HCT116 (cell line): ENCODE measurements at regions not wholly inside any gene's neighbourhood (a gene's known extent, or its start where the extent isn't known, plus 50 kb on each side); places are given as distances from the start of the nearest gene placed in this dataset.

Source experiments
- CEBPB ChIP-seq: IDR thresholded peaks from 2 replicates; pipeline ENCODE4 v1.6.1; 2012; ENCODE audit warnings: low read depth
- FOSL1 ChIP-seq: IDR thresholded peaks from 2 replicates; pipeline ENCODE4 v1.6.1; 2012; ENCODE audit warnings: low read depth
- POLR2A ChIP-seq: IDR thresholded peaks from 2 replicates; pipeline ENCODE4 v1.7.0; 2011; ENCODE audit warnings: borderline replicate concordance; ENCODE audit not compliant: insufficient read depth, insufficient read length; ENCODE audit errors: extremely low read depth
- POLR2AphosphoS5 ChIP-seq: IDR thresholded peaks from 2 replicates; pipeline ENCODE4 v1.6.1; 2011; ENCODE audit warnings: mild to moderate bottlenecking, low read depth, low read length, moderate library complexity
- SP1 ChIP-seq: IDR thresholded peaks from 2 replicates; pipeline ENCODE4 v1.6.1; 2012; ENCODE audit warnings: low read depth
- TF ChIP-seq, protein P1 (sequence below), 3 experiments: fragments of 200-600 bp in 1 of 3; sonication (generic) in 1 of 3; IDR thresholded peaks in 2 of 3; conservative IDR thresholded peaks in 1 of 3; 2 replicates each; pipeline ENCODE4 v1.5.1; 2012 to 2017; ENCODE audit warnings: low read depth in 2 of 3, low read length in 2 of 3, antibody characterized with exemption in 1 of 3, borderline replicate concordance in 1 of 3, control low read depth in 1 of 3, mild to moderate bottlenecking in 1 of 3, mixed read lengths in 1 of 3, mixed run types in 1 of 3, moderate library complexity in 1 of 3; ENCODE audit not compliant: insufficient read depth in 1 of 3
- TF ChIP-seq, protein P2 (sequence below): IDR thresholded peaks from 2 replicates; pipeline ENCODE4 v1.6.1; 2012
- TF ChIP-seq, protein P3 (sequence below): IDR thresholded peaks from 2 replicates; pipeline ENCODE4 v1.6.1; 2012; ENCODE audit warnings: low read depth
- TF ChIP-seq, protein P4 (sequence below): IDR thresholded peaks from 2 replicates; pipeline ENCODE4 v1.6.1; 2011; ENCODE audit warnings: mild to moderate bottlenecking, low read length, moderate library complexity; ENCODE audit not compliant: insufficient replicate concordance; ENCODE audit errors: extremely low read depth

DNA sequence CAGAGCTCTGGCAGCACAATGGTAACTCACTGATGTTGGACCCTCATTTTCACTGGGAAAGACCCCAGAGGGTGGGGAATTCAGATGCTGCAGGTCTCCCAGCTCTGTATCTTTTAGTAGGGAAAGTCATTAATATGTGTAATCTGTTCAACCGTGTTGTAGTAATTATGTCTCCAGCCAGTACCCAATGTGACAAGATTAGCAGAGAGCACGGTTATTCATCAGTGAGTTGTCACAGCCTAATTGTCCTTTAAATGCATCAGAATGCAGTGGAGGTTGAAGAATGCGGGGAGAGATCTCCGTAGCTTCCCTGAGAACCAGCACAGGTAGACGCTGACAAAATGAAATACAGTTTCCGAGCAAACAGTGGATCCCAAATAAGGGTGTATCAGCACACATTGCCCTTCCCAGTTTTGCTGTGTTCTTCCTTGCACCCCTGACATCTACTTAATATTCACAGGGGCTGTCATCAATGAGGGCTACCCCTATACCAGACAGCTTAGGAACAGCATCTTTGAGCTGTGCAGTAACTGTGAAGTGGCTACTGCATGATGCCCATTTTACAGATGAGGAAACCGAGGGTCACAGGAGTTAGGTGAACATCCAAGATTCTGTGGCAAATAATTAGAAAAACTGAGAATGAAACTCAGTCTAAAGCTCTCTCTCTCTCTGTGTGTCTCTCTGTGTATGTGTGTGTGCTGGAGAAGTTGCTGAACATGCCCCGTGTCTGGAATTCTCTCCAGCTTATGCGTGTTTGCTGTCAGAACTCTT, 430.4 kb upstream of the HS6ST1 start:
- no peak for TF ChIP-seq CEBPB
- TF ChIP-seq SP1 = no peak
- TF ChIP-seq, protein P1, sequence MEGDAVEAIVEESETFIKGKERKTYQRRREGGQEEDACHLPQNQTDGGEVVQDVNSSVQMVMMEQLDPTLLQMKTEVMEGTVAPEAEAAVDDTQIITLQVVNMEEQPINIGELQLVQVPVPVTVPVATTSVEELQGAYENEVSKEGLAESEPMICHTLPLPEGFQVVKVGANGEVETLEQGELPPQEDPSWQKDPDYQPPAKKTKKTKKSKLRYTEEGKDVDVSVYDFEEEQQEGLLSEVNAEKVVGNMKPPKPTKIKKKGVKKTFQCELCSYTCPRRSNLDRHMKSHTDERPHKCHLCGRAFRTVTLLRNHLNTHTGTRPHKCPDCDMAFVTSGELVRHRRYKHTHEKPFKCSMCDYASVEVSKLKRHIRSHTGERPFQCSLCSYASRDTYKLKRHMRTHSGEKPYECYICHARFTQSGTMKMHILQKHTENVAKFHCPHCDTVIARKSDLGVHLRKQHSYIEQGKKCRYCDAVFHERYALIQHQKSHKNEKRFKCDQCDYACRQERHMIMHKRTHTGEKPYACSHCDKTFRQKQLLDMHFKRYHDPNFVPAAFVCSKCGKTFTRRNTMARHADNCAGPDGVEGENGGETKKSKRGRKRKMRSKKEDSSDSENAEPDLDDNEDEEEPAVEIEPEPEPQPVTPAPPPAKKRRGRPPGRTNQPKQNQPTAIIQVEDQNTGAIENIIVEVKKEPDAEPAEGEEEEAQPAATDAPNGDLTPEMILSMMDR (IDR thresholded peaks at IDR 0.05 in 2 of 3, conservative IDR thresholded peaks at IDR 0.05 in 1 of 3; ENCODE audit: borderline replicate concordance in 1 of 3, insufficient read depth in 1 of 3, low read depth in 2 of 3, low read length in 2 of 3) = no peak
- no peak for TF ChIP-seq FOSL1
- TF ChIP-seq, protein P2, sequence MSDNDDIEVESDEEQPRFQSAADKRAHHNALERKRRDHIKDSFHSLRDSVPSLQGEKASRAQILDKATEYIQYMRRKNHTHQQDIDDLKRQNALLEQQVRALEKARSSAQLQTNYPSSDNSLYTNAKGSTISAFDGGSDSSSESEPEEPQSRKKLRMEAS = no peak
- no peak for TF ChIP-seq POLR2A
- TF ChIP-seq POLR2AphosphoS5 = no peak
- TF ChIP-seq, protein P3, sequence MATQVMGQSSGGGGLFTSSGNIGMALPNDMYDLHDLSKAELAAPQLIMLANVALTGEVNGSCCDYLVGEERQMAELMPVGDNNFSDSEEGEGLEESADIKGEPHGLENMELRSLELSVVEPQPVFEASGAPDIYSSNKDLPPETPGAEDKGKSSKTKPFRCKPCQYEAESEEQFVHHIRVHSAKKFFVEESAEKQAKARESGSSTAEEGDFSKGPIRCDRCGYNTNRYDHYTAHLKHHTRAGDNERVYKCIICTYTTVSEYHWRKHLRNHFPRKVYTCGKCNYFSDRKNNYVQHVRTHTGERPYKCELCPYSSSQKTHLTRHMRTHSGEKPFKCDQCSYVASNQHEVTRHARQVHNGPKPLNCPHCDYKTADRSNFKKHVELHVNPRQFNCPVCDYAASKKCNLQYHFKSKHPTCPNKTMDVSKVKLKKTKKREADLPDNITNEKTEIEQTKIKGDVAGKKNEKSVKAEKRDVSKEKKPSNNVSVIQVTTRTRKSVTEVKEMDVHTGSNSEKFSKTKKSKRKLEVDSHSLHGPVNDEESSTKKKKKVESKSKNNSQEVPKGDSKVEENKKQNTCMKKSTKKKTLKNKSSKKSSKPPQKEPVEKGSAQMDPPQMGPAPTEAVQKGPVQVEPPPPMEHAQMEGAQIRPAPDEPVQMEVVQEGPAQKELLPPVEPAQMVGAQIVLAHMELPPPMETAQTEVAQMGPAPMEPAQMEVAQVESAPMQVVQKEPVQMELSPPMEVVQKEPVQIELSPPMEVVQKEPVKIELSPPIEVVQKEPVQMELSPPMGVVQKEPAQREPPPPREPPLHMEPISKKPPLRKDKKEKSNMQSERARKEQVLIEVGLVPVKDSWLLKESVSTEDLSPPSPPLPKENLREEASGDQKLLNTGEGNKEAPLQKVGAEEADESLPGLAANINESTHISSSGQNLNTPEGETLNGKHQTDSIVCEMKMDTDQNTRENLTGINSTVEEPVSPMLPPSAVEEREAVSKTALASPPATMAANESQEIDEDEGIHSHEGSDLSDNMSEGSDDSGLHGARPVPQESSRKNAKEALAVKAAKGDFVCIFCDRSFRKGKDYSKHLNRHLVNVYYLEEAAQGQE = no peak
- TF ChIP-seq, protein P4, sequence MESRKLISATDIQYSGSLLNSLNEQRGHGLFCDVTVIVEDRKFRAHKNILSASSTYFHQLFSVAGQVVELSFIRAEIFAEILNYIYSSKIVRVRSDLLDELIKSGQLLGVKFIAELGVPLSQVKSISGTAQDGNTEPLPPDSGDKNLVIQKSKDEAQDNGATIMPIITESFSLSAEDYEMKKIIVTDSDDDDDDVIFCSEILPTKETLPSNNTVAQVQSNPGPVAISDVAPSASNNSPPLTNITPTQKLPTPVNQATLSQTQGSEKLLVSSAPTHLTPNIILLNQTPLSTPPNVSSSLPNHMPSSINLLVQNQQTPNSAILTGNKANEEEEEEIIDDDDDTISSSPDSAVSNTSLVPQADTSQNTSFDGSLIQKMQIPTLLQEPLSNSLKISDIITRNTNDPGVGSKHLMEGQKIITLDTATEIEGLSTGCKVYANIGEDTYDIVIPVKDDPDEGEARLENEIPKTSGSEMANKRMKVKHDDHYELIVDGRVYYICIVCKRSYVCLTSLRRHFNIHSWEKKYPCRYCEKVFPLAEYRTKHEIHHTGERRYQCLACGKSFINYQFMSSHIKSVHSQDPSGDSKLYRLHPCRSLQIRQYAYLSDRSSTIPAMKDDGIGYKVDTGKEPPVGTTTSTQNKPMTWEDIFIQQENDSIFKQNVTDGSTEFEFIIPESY = no peak
